ENCODE measurements at regions not wholly inside any gene's neighbourhood (a gene's known extent, or its start where the extent isn't known, plus 50 kb on each side); places are given as distances from the start of the nearest gene placed in this dataset.

GRCh38 chr15:87496795-87497194, 759.7 kb downstream of the NTRK3 start:
- no peak for TF ChIP-seq CTCF (IDR thresholded peaks at IDR 0.05)
- ATAC-seq (ENCODE audit: low FRiP score) (no peak), DNase-seq (ENCODE audit: low spot score) (no peak)

GRCh38 chr15:87496109-87496508, 760.4 kb downstream of the NTRK3 start:
- TF ChIP-seq CTCF (IDR thresholded peaks at IDR 0.05) = no peak
- ATAC-seq (ENCODE audit: low FRiP score) = no peak
- DNase-seq (ENCODE audit: low spot score) = no peak

- DNase-seq (ENCODE audit: low spot score) (no peak), ATAC-seq (ENCODE audit: low FRiP score) (no peak)
- TF ChIP-seq CTCF (IDR thresholded peaks at IDR 0.05) = no peak
Observed at GRCh38 chr15:87493803-87494202, 762.7 kb downstream of the NTRK3 start.

- TF ChIP-seq CTCF (IDR thresholded peaks at IDR 0.05) = no peak
- DNase-seq (ENCODE audit: low spot score) = no peak
- no peak for ATAC-seq (ENCODE audit: low FRiP score)
Observed at GRCh38 chr15:87492321-87492720, 764.2 kb downstream of the NTRK3 start.

- ATAC-seq (ENCODE audit: low FRiP score) (no peak), DNase-seq (ENCODE audit: low spot score) (no peak)
- no peak for TF ChIP-seq CTCF (IDR thresholded peaks at IDR 0.05)
Observed at GRCh38 chr15:87490666-87491065, 765.9 kb downstream of the NTRK3 start.

- no peak for ATAC-seq (ENCODE audit: low FRiP score)
- no peak for TF ChIP-seq CTCF (IDR thresholded peaks at IDR 0.05)
- no peak for DNase-seq (ENCODE audit: low spot score)
Observed at GRCh38 chr15:87489902-87490665, 766.5 kb downstream of the NTRK3 start.

GRCh38 chr15:87489456-87489855, 767.1 kb downstream of the NTRK3 start:
- ATAC-seq (ENCODE audit: low FRiP score) (no peak), DNase-seq (ENCODE audit: low spot score) (no peak)
- no peak for TF ChIP-seq CTCF (IDR thresholded peaks at IDR 0.05)

Measured in omental fat pad (tissue), 3 donors.